ENCODE measurements at regions not wholly inside any gene's neighbourhood (a gene's known extent, or its start where the extent isn't known, plus 50 kb on each side); places are given as distances from the start of the nearest gene placed in this dataset.
"Not testable (repeated sequence)": the region's sequence is repeated elsewhere in the genome, so short reads cannot be mapped to it uniquely, and the experiment has no call there.

- DNase-seq, result not testable (repeated sequence)
Observed at GRCh38 chr22:16911340-16911739, 86.1 kb upstream of the XKR3 start.

- peak in 1 of 3 donors; percentile 7 for DNase-seq
Observed at GRCh38 chr22:16902051-16902450, 76.8 kb upstream of the XKR3 start.

DNA sequence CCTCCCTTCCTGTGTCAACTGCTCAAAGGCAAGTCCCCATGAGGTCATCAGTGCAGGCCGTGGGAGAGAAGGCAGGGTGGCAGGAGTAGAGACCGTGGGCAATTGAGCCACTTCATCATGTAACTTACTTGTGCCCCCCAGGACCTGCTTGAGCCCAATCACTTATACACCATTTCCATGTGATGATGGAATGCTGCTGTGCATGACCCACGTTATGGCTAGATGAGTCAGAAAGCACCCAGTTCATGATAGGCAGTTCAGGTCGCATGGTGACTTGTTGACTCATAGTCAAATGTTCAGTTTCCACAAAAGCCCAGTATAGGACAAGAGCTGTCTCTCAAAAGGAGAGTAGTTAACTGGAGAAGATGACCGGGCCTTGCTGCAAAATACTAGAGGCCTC, 76.4 kb upstream of the XKR3 start:
- DNase-seq, result peak; percentile 47 to 55 (median 53)

GRCh38 chr22:16899358-16899757, 74.1 kb upstream of the XKR3 start:
- DNase-seq, result not testable (repeated sequence)

GRCh38 chr22:16897365-16897764, 72.2 kb upstream of the XKR3 start:
- DNase-seq, result not testable (repeated sequence)

DNA sequence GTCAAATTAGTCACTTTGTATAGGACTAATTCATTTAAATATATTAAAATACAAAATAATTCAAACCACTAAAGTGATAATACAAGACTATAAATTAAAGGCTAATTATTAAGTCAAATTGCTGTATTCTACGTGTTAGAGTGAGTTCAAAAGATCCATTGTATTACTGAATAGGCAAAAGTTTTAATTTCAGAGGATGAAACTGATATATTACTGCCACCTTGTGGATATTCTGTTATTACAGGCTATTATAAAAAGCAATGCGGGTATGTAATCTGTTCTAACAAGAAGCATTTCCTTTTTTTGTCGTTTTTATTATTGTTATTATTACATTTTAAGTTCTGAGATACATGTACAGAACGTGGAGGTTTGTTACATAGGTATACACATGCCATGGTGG, 66.7 kb upstream of the XKR3 start:
- not testable (repeated sequence) for DNase-seq

- DNase-seq, result not testable (repeated sequence)
Observed at GRCh38 chr22:16876339-16876738, 51.1 kb upstream of the XKR3 start.

Measured in suppressor macrophage treated with lipopolysaccharide for 1 hour (primary cell).